ENCODE measurements at regions not wholly inside any gene's neighbourhood (a gene's known extent, or its start where the extent isn't known, plus 50 kb on each side); places are given as distances from the start of the nearest gene placed in this dataset.
"Not testable (repeated sequence)": the region's sequence is repeated elsewhere in the genome, so short reads cannot be mapped to it uniquely, and the experiment has no call there.

DNA sequence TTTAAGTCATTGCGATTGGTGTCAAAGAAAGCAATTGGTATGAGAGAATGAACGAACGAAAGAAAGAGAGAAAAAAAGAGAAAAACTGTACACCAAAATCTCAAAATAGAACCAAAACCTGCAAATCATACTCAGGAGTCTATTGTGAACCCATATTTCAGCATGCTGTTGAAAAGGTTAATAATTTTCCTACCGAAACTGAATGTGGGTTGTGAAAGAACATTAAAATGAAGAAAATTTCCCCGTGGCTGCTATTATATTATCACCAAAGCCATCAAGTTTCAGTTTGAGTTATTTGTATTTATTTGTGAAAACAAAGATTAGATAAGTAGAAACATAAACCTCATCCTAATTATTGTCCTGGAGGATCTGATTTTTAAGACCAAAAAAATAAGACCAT, 315.7 kb downstream of the BCL2L11 start:
- ATAC-seq (ENCODE audit: low read depth); H3K9me3 Mint-ChIP-seq; H3K27me3 Mint-ChIP-seq; DNase-seq; H3K4me3 Mint-ChIP-seq; POLR2A ChIA-PET; H3K27ac Mint-ChIP-seq; H3K36me3 Mint-ChIP-seq: not testable (repeated sequence)
- peaks cover 12% of the 10 kb centered on the region for H3K4me1 Mint-ChIP-seq

DNA sequence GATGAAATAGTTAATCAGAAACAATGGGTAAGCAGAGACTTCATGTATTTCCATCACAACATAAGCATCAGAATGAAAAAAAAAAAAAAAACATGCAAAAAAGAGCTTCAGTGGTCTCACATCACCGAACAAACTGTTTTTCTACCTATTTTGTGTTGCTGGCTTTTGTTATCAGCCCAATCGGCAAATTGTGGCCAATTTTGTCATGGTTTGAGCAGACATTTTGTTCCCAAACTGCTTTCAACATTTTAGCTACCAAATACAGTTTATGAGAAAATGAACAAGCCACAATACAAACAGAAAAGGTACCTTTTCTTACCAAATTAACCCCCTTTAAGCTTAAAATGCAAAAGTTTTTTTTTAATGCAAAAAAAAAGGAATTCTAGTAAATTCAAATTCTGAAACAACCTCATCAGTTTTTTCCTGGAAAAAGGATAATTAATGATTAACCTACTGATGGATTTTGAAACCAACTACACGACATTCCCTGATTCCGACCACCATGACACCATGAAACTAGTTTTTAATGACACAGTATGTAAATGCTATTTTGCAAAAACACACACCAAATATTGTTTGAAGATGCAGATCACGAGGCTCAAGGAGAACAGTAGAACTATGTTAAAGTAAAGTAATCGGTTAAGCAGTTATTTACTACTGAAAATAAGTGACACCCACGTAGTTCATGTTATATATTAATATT, 316.7 kb downstream of the BCL2L11 start:
- H3K4me1 Mint-ChIP-seq; POLR2A ChIA-PET; H3K36me3 Mint-ChIP-seq; DNase-seq; H3K27me3 Mint-ChIP-seq; H3K27ac Mint-ChIP-seq; H3K4me3 Mint-ChIP-seq; ATAC-seq (ENCODE audit: low read depth); H3K9me3 Mint-ChIP-seq: not testable (repeated sequence)

DNA sequence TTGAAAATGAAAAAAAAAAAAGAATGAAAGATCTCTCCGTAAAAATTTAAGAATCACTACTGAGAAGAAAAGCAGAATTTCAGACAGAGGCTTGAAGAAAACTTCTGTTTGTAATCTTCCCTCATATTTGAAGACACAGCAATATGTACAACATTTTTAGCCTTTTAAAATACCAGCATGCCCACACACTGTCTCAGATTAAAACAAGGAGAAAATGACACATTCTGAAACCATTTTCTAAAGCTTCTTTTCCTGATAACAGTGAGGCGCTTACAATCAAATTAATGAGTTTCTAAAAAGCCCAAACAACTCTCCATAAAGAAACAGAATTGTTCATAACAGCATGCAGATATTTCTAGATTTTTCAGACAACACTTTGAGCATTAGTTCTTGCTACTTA, 317.4 kb downstream of the BCL2L11 start:
- ATAC-seq (ENCODE audit: low read depth); H3K27ac Mint-ChIP-seq; H3K36me3 Mint-ChIP-seq; H3K27me3 Mint-ChIP-seq; H3K9me3 Mint-ChIP-seq; H3K4me3 Mint-ChIP-seq; DNase-seq; POLR2A ChIA-PET; H3K4me1 Mint-ChIP-seq: not testable (repeated sequence)

DNA sequence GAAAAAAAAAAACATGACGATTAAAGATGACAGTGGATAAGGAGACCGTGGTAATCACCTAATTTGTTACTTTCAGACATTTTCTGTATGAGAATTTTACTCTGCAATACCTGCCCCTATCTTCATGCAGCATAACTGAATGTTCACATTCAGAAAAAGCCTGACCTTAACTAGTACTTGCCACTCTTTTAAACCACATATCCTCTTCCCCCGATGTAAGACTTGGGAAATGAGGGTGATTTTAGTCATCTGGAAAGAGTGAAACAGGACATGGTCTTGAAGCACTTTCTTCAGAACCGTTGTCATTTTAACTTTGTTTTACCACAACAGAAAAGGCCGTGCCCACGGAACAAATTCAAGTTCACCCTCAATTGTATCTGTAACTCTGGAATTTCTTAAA, 318.5 kb downstream of the BCL2L11 start:
- H3K27me3 Mint-ChIP-seq, H3K27ac Mint-ChIP-seq, POLR2A ChIA-PET, H3K36me3 Mint-ChIP-seq, DNase-seq, H3K9me3 Mint-ChIP-seq, H3K4me1 Mint-ChIP-seq: not testable (repeated sequence)
- ATAC-seq (ENCODE audit: low read depth) = peak; percentile 62
- peak overlapping the region; percentile 47 for H3K4me3 Mint-ChIP-seq

DNA sequence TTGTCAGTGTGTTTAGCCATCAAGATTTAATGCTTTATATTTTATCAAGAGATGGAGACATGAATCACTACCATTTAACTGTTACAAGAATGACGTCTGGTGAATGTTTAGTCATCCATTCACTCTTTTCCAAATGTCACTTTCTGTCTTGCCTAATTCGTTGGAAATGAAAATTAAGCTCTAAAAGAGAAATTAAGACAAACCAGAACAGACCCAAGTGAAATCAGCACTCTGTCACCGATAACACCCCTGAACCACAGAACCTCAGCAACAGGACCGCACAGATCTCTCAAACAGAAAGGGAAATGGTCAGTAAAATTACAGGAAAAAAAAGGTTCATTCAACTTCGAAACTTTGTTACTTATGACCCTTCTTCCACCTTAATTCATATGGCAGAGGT, 320.9 kb downstream of the BCL2L11 start:
- H3K4me3 Mint-ChIP-seq; H3K9me3 Mint-ChIP-seq; H3K27me3 Mint-ChIP-seq; H3K4me1 Mint-ChIP-seq; ATAC-seq (ENCODE audit: low read depth); DNase-seq; POLR2A ChIA-PET; H3K27ac Mint-ChIP-seq; H3K36me3 Mint-ChIP-seq: not testable (repeated sequence)

DNA sequence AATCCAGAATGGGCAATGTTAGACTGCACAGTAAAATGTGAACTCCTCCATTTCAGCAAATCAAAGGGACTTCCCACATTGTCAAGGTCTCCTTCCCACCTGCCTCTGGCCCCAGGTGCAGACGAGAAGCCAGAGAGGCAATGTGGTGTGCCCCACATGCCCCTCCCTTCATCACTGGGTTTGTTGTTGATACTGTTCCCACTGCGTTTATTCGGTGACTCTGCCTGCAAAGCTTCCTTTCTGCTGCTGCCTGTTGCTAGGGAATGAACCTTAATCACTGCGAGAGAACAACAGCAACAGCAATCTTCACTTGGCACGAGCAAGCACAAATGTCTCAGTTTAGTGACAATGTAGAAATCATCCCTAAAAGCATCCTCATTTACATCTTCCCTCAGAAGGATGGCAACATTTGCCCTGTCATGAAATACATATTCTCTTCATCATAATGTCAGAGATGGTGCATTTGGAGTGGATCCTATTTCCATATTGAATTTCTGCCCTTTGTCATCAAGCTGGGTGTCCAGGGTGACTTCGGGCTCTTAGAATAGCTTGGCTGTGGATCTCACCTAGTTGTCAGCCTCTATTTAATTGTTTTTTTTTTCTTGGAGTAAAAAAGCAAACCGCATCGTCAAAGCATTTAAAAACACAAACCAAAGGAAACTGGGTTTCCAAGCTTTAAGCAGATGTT, 322.2 kb downstream of the BCL2L11 start:
- DNase-seq, H3K27me3 Mint-ChIP-seq, H3K36me3 Mint-ChIP-seq, POLR2A ChIA-PET, H3K9me3 Mint-ChIP-seq, H3K27ac Mint-ChIP-seq, H3K4me3 Mint-ChIP-seq, H3K4me1 Mint-ChIP-seq: not testable (repeated sequence)
- ATAC-seq (ENCODE audit: low read depth) = peak; percentile 44

DNA sequence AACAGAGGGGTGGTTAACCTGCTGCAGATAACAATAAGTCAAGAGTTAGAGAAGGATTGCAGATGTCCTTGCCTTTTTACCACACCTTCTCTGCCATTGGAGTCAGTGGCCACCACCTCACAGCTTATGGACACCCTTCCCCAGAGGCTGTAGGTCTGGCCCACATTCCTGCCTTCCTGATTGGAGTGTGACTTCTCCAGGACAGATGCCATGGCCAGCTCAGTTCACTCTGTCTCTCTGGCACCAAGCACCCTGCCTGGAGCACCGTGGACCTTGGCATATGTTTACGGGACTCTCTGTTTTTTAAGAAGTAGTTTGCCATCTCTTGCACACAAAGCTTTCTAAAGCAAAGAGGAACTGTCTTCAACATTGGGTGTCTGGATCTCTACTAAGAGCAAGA, 323.8 kb downstream of the BCL2L11 start:
- H3K9me3 Mint-ChIP-seq; H3K27ac Mint-ChIP-seq; DNase-seq; H3K4me1 Mint-ChIP-seq; H3K4me3 Mint-ChIP-seq; ATAC-seq (ENCODE audit: low read depth); H3K27me3 Mint-ChIP-seq; H3K36me3 Mint-ChIP-seq; POLR2A ChIA-PET: not testable (repeated sequence)

DNA sequence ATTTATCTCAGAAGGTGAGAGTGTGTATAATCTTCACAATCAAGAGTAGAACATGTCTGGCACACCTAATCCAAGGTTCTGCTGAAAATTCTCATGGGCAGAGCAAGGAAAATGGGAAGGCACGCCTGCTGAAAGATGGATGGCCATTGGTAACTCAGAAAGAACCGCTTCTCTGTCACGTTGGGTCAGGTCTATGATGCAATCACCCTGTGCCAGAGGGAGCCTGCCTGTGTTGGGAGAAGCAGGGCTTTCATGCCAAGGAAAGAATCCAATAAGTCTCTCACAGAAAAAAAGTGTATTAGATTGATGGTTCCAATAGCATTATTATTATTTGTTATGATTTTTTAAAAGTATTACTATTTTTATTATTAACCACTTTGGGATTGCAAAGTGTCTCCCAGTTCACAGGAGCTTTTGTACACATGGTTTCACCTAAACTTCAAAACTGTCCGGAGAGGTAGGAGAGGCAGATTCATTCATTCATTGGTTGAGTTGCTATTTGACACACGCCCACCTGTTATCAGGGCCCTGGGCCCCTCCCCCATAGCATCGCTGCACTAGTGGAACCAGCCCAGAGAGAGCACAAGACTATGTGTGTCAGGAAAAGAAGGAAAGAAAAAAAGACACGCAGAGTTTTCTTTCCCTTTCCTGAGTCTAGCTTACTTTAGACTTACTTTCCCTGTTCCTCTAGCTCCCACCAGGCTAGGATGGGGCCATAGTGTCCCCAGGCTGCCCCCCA, 324.6 kb downstream of the BCL2L11 start:
- H3K9me3 Mint-ChIP-seq; ATAC-seq (ENCODE audit: low read depth); H3K4me1 Mint-ChIP-seq; POLR2A ChIA-PET; H3K27me3 Mint-ChIP-seq; H3K36me3 Mint-ChIP-seq; DNase-seq; H3K4me3 Mint-ChIP-seq; H3K27ac Mint-ChIP-seq: not testable (repeated sequence)

DNA sequence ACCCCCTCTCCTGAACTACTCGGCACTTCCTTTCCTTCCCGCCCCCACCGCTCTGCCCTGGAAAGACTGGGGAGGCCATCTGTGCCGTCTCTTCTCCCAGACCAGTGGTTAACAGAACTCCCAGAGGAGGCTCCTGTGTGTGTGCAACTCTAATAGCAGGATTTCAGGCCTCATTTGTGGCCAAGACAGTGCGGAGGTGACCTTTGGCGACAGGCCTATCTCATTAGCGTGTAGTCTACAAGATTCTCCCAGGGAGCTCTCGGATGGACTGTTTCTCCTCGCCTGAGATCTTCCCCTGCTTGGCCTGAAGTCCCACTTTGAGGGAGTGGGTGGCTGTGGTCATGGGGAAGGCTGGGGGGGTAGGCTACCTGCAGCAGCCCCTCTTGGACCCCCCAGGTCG, 325.2 kb downstream of the BCL2L11 start:
- H3K4me3 Mint-ChIP-seq; H3K36me3 Mint-ChIP-seq; POLR2A ChIA-PET; ATAC-seq (ENCODE audit: low read depth); H3K9me3 Mint-ChIP-seq; DNase-seq; H3K27ac Mint-ChIP-seq; H3K4me1 Mint-ChIP-seq; H3K27me3 Mint-ChIP-seq: not testable (repeated sequence)

DNA sequence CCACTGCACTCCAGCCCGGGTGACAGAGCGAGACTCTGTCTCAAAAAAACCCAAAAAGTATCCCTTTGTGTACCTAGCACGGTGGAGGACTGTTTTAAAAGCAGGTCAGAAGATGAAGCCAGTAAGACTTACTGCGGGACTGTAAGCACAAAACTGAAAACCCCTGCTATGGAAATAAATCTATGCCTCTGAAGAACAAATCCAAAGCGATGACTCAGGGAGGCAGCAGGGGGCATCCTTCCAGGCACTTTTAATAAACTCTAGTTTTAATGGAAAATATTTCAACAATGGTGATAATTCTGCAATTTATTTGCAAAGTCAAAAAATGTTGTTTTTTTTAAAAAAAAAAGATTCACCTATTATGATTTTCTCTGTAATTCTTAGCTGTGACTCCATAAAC, 326.8 kb downstream of the BCL2L11 start:
- H3K36me3 Mint-ChIP-seq; ATAC-seq (ENCODE audit: low read depth); H3K27me3 Mint-ChIP-seq; POLR2A ChIA-PET; H3K9me3 Mint-ChIP-seq; H3K4me3 Mint-ChIP-seq; DNase-seq; H3K4me1 Mint-ChIP-seq; H3K27ac Mint-ChIP-seq: not testable (repeated sequence)

DNA sequence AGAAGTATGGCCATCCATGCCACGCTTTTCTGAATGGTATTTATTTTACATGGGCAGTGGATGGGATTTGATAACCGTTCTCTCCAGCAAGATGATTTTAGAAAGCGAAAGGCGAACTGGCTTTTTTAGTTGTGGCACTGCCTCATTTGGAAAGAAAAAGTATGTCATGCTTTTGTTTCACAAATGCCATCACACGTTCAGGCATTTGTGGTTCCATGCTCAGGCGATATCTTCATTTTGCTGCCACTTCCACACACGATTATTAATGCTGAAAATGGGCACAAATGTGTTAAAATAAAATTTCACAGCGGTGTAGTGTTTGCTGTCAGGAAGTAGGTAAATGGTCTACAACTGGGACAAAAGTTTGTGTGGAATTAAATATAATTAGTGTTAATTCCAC, 328.1 kb downstream of the BCL2L11 start:
- POLR2A ChIA-PET; H3K4me3 Mint-ChIP-seq; H3K9me3 Mint-ChIP-seq; ATAC-seq (ENCODE audit: low read depth); H3K27ac Mint-ChIP-seq; H3K4me1 Mint-ChIP-seq; H3K36me3 Mint-ChIP-seq; H3K27me3 Mint-ChIP-seq; DNase-seq: not testable (repeated sequence)

DNA sequence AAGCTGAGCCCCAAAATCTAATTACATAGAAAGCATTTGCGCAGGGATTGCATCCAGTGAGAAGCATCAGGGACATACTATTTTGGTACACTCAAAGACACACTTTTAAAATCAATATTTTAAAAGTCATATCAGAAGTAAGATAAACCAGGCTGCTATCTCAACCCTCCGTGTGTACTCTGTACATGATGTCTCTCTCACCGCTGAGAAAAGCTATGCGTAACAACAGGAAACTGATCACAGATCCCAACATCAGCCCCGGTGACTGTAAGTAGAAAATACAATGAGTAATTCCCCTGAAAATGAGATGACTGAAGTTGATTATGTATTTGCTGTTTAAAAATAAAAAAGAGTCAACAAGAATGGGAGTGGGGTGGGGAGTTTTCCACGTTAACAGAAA, 329.8 kb downstream of the BCL2L11 start:
- H3K4me3 Mint-ChIP-seq, H3K4me1 Mint-ChIP-seq, H3K36me3 Mint-ChIP-seq, H3K27ac Mint-ChIP-seq, H3K27me3 Mint-ChIP-seq, H3K9me3 Mint-ChIP-seq, POLR2A ChIA-PET, DNase-seq: not testable (repeated sequence)
- ATAC-seq (ENCODE audit: low read depth) = peak; percentile 75

DNA sequence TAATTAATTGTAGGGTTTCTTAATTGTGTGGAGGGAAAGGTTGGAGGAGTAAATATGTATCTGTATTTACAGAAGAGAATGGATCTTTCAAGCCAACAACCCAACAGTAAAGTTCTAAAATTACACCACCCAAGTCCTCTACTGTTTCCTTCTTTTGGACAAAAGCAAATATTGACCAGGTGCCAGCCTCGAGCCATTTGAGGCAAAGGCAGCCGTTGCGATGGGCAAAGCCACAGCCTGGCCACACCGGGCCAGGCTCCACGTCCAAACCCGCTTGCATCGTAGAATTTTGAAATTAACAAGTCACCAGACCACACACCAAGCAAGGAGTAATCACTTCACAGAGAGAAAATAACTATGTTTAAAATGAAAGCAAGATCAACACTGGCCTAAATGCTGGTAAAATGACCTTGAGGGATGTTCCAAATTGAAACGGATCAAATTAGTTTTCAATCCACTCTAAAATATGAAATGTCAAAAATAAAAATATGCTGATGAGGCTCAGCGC, 331.0 kb downstream of the BCL2L11 start:
- H3K4me3 Mint-ChIP-seq; DNase-seq; H3K27ac Mint-ChIP-seq; ATAC-seq (ENCODE audit: low read depth); H3K9me3 Mint-ChIP-seq; H3K4me1 Mint-ChIP-seq; POLR2A ChIA-PET; H3K27me3 Mint-ChIP-seq; H3K36me3 Mint-ChIP-seq: not testable (repeated sequence)

DNA sequence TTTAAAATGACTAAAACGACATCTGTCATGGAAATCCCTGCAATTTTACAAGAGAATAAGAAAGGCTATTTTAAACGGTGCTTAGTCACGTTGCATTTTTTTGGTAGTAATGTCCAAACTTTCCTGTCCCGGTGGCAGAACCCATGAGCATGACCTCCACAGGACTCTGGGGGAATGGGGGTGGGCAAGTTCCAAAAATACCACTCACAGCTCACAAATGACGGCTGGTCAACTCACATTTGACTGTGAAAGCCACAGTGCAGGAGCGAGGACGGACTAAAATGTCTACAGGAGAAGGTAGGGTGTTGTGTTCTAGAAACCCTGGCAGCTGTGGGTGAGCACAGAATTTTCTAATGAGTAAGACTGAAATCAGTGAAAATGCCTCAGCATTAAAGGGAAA, 331.5 kb downstream of the BCL2L11 start:
- H3K9me3 Mint-ChIP-seq; DNase-seq; POLR2A ChIA-PET; H3K4me1 Mint-ChIP-seq; H3K4me3 Mint-ChIP-seq; H3K27ac Mint-ChIP-seq; H3K36me3 Mint-ChIP-seq; ATAC-seq (ENCODE audit: low read depth); H3K27me3 Mint-ChIP-seq: not testable (repeated sequence)

Measured in activated naive CD8-positive, alpha-beta T cell treated with anti-CD3 and anti-CD28 coated beads, Interleukin-2, amount 10 ng/mL, durations not matched to agents 7 days and 5 days (primary cell).